ENCODE measurements at regions not wholly inside any gene's neighbourhood (a gene's known extent, or its start where the extent isn't known, plus 50 kb on each side); places are given as distances from the start of the nearest gene placed in this dataset.
"Not testable (repeated sequence)": the region's sequence is repeated elsewhere in the genome, so short reads cannot be mapped to it uniquely, and the experiment has no call there.

DNA sequence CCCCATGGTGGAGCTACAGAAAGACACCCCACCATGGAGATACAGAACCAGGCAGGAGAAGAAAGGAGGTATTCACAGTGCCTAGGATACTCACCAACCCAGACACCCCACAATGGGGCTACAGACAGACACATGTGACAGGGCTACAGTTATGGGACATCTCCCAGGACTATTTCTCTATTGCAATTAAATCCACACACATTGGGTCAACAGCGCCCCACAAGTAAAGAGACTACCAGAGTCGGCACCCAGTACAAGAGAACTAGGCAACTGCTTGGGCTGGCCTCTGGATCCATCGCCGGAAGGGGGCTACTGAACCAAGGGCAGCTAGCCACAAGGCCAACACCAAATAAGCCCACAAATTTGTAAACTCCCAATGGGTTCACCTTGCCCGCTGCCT, 310.1 kb upstream of the NCKAP5 start:
- H3K4me3 Mint-ChIP-seq = no peak overlapping the region
- no peak overlapping the region for H3K27ac Mint-ChIP-seq
- intact Hi-C loops (cut with micrococcal nuclease) = no loop called here
- no peaks in the 10 kb centered on the region for H3K4me1 Mint-ChIP-seq (ENCODE audit: low read depth)
- no peaks in the 10 kb centered on the region for H3K9me3 Mint-ChIP-seq
- H3K27me3 Mint-ChIP-seq = peaks cover 15% of the 10 kb centered on the region
- H3K36me3 Mint-ChIP-seq (ENCODE audit: low read depth) = no peaks in the 10 kb centered on the region

DNA sequence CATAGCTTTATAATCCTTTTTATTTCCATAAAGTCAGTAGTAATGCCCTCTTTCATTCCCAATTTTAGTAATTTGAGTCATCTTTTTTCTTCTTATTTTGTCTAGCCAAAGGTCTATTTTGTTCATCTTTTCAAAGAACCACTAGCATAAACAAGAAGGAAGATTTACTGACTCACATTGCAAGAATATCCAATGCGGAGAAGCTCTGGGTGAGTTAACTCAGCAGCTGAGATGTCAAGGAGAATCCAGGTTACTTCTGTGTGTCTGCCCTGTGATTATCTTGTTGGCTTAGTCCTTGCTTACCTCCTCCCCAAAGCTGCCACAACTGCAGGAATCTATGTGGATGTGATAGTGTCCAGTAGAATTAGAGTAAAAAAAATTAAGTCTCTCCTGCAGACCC, 311.4 kb upstream of the NCKAP5 start:
- peaks cover under 1% of the 10 kb centered on the region for H3K4me1 Mint-ChIP-seq (ENCODE audit: low read depth)
- peaks cover 15% of the 10 kb centered on the region for H3K27me3 Mint-ChIP-seq
- no peaks in the 10 kb centered on the region for H3K9me3 Mint-ChIP-seq
- intact Hi-C loops (cut with micrococcal nuclease) = no loop called here
- H3K27ac Mint-ChIP-seq = no peak overlapping the region
- no peaks in the 10 kb centered on the region for H3K36me3 Mint-ChIP-seq (ENCODE audit: low read depth)
- no peak overlapping the region for H3K4me3 Mint-ChIP-seq

DNA sequence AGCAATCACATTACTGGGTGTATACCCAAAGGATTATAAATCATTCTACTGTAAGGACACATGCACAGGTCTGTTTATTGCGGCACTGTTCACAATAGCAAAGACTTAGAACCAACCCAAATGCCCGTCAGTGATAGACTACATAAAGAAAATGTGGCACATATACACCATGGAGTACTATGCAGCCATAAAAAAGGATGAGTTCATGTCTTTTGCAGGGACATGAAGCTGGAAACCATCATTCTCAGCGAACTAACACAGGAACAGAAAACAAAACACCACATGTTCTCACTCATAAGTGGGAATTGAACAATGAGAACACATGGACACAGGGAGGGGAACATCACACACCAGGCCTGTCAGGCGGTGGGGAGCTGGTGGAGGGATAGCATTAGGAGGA, 313.9 kb upstream of the NCKAP5 start:
- H3K36me3 Mint-ChIP-seq (ENCODE audit: low read depth); intact Hi-C loops (cut with micrococcal nuclease); H3K4me1 Mint-ChIP-seq (ENCODE audit: low read depth); H3K9me3 Mint-ChIP-seq; H3K27ac Mint-ChIP-seq; H3K4me3 Mint-ChIP-seq: not testable (repeated sequence)
- peaks cover 14% of the 10 kb centered on the region for H3K27me3 Mint-ChIP-seq

DNA sequence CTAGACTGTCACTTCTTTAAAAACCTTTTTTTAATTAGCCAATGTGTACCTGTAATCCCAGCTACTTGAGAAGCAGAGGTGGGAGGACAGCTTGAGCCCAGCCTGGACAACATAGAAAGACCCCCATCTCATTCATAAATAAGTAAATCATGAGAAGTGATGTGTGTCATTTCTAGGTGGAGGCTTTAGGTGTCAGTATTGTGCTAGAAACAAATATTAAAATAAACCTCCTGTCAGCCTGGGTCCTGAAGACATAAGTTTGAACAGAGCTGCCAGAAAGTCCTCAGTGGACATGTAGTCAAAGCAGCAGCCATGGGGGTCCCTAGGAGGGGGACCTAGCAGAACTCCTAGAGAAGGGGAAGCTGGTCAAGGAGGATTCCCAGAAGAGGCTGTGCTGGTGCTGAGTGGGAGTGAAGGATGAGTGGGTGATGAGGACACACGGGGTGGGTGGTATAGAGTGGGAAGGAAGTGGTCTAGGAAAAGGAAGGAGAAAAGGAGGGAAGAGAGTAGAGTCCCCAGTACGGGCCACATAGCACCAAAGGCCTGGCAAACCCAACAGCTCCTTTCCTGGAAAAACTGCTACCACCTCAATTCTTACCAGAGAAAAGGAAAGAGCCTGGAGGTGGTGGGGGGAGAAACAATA, 316.6 kb upstream of the NCKAP5 start:
- Mint-ChIP-seq H3K36me3 (ENCODE audit: low read depth) (no peaks in the 10 kb centered on the region), H3K4me3 (no peak overlapping the region), H3K4me1 (ENCODE audit: low read depth) (peaks cover 5% of the 10 kb centered on the region), H3K9me3 (no peaks in the 10 kb centered on the region), H3K27ac (no peak overlapping the region), H3K27me3 (peaks cover 7% of the 10 kb centered on the region)
- intact Hi-C loops (cut with micrococcal nuclease) = loop anchor here (5.0 kb wide), 3 partner anchors 222 to 1012 kb away; no protein-coding TSS in a partner anchor

- H3K27me3 Mint-ChIP-seq = peaks cover 7% of the 10 kb centered on the region
- no peak overlapping the region for H3K4me3 Mint-ChIP-seq
- H3K9me3 Mint-ChIP-seq = no peaks in the 10 kb centered on the region
- no peaks in the 10 kb centered on the region for H3K36me3 Mint-ChIP-seq (ENCODE audit: low read depth)
- peaks cover 5% of the 10 kb centered on the region for H3K4me1 Mint-ChIP-seq (ENCODE audit: low read depth)
- intact Hi-C loops (cut with micrococcal nuclease) = loop anchor here (2.0 to 5.0 kb wide), 4 partner anchors 221 to 1011 kb away; no protein-coding TSS in a partner anchor
- no peak overlapping the region for H3K27ac Mint-ChIP-seq
Measured at GRCh38 chr2:133885847-133886246, 317.6 kb upstream of the NCKAP5 start.

- H3K36me3 Mint-ChIP-seq (ENCODE audit: low read depth) = no peaks in the 10 kb centered on the region
- peaks cover 2% of the 10 kb centered on the region for H3K27me3 Mint-ChIP-seq
- intact Hi-C loops (cut with micrococcal nuclease) = loop anchor here (2.0 to 5.0 kb wide), 4 partner anchors 220 to 1010 kb away; no protein-coding TSS in a partner anchor
- H3K4me3 Mint-ChIP-seq = no peak overlapping the region
- no peaks in the 10 kb centered on the region for H3K9me3 Mint-ChIP-seq
- H3K27ac Mint-ChIP-seq = no peak overlapping the region
- H3K4me1 Mint-ChIP-seq (ENCODE audit: low read depth) = peaks cover 5% of the 10 kb centered on the region
Measured at GRCh38 chr2:133886735-133887675, 318.7 kb upstream of the NCKAP5 start.

DNA sequence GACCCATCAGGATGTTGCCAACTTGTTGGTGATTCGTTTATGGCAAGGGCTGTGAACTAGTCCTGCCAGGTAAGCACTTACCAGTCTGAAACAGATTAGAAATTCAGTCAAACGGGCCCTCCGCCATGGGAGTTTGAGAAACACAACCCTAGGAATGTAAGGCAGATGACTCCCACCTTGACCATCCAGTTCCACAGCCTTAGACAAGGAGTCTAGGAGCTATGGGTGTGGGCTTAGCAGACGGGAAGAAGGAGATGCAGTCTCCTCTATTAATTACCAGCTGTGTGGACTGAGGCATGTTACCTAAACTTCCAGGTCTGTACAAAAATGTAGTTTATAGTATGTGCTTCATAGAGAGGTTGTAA, 319.4 kb upstream of the NCKAP5 start:
- Mint-ChIP-seq H3K4me3 (no peak overlapping the region), H3K4me1 (ENCODE audit: low read depth) (peaks cover 5% of the 10 kb centered on the region), H3K9me3 (no peaks in the 10 kb centered on the region), H3K27ac (no peak overlapping the region), H3K36me3 (ENCODE audit: low read depth) (no peaks in the 10 kb centered on the region), H3K27me3 (peaks cover 2% of the 10 kb centered on the region)
- intact Hi-C loops (cut with micrococcal nuclease) = loop anchor here (2.0 to 5.0 kb wide), 4 partner anchors 220 to 1010 kb away; no protein-coding TSS in a partner anchor

DNA sequence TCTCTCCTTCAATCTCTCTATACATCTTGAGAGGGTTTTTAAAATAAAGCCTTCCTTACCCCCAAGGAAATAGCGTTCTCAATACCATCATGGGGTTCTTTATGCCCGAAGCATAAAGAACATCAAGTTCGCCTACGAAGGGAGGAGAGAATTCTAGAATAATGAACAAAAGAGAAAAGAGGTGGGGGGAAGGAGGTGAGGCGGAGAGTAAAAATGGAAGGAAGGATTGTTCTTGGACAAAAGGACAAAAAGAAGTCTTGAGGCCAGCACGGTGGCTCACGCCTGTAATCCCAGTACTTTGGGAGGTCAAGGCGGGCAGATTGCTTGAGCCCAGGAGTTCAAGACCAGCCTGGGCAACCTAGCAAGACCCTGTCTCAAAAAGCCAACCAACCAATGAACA, 319.8 kb upstream of the NCKAP5 start:
- no peaks in the 10 kb centered on the region for H3K36me3 Mint-ChIP-seq (ENCODE audit: low read depth)
- H3K9me3 Mint-ChIP-seq = no peaks in the 10 kb centered on the region
- H3K4me1 Mint-ChIP-seq (ENCODE audit: low read depth) = peaks cover 5% of the 10 kb centered on the region

DNA sequence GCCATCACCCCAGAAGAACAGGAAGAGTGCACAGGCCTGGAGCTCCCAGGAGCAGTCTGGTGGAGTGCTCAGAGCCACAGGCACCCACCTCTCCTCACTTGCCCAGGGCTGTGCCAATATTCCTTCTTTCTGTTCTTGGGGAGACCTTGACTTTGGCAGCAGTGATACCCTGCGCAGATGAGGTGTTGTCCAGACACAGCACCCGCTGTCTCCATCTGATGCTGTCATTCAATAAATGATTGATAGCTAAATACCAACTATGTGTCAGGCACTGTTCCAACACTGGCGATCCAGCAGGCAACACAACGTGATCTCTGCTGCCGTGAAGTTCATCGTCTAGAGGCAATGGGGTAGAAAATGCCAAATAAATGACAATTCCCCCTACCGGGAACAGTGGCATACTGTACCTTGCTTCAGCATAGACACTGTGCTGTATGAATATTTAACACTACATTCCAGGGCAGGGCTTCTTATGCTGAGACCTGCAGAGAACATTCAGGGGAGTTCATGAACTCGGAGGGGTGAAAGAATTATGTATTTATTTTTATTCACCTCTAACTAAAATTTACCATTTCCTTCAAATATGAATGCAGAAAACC, 320.5 kb upstream of the NCKAP5 start:
- H3K36me3 Mint-ChIP-seq (ENCODE audit: low read depth) = no peaks in the 10 kb centered on the region
- H3K9me3 Mint-ChIP-seq = peaks cover 1% of the 10 kb centered on the region
- H3K4me1 Mint-ChIP-seq (ENCODE audit: low read depth) = peaks cover 5% of the 10 kb centered on the region
- no peak overlapping the region for H3K27ac Mint-ChIP-seq
- peaks cover 2% of the 10 kb centered on the region for H3K27me3 Mint-ChIP-seq
- no peak overlapping the region for H3K4me3 Mint-ChIP-seq
- intact Hi-C loops (cut with micrococcal nuclease) = loop anchor here (5.0 kb wide), 3 partner anchors 219 to 1009 kb away; no protein-coding TSS in a partner anchor

More for the DNA sequence above, 319.8 kb upstream of the NCKAP5 start:
- Mint-ChIP-seq H3K27ac (no peak overlapping the region), H3K4me3 (no peak overlapping the region), H3K27me3 (peaks cover 2% of the 10 kb centered on the region)
- intact Hi-C loops (cut with micrococcal nuclease) = loop anchor here (5.0 kb wide), 3 partner anchors 219 to 1009 kb away; no protein-coding TSS in a partner anchor

DNA sequence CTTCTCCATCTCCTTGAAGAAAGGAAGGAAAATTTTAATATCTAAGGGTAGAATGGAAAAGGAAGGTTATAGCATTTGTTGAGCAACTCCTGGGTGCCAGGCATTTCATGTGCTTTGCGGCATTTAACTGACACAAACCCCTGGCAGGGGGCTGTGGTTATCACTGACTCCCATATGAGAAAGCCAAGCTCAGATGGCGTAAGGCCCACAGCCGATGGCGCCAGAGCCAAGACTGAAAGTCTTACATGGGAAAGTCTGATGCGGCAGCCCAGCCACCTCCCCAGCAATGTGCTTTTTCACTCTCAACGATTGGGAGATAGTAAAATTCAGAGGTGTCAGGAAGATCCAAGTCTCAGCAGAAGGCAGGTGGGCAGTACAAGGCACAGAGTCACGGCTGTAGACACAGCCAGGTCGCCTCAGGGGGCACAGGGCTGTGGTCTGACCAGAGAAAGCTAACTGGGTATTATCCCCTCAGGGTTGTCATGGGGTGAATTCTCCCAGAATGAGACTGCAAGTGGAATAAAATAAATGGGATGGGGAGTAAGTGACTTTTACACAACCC, 324.2 kb upstream of the NCKAP5 start:
- H3K27ac Mint-ChIP-seq = no peak overlapping the region
- peaks cover 16% of the 10 kb centered on the region for H3K9me3 Mint-ChIP-seq
- no peaks in the 10 kb centered on the region for H3K36me3 Mint-ChIP-seq (ENCODE audit: low read depth)
- no peak overlapping the region for H3K4me3 Mint-ChIP-seq
- H3K27me3 Mint-ChIP-seq = no peaks in the 10 kb centered on the region
- intact Hi-C loops (cut with micrococcal nuclease) = no loop called here
- H3K4me1 Mint-ChIP-seq (ENCODE audit: low read depth) = no peaks in the 10 kb centered on the region

DNA sequence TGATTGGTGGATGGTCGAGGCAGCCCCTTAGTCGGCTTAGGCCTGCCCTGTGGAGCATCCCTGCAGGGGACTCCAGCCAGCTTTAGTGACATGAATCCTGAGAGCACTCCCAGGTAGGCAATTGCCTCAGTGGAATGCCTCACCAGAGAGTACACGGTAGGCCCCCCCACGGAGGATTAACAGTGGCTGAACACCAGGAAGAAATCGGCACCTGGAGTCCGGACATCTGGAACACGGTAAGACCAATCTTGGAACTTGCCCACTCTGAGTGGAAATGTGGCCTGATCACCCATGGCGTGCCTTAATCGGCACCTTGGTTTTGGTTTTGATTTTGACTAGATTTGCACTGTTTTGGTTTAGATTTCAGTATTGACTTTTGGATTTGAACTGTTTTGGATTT, 326.2 kb upstream of the NCKAP5 start:
- intact Hi-C loops (cut with micrococcal nuclease) = no loop called here
- Mint-ChIP-seq H3K27me3 (peaks cover 2% of the 10 kb centered on the region), H3K9me3 (peaks cover 16% of the 10 kb centered on the region), H3K36me3 (ENCODE audit: low read depth) (no peaks in the 10 kb centered on the region), H3K4me1 (ENCODE audit: low read depth) (no peaks in the 10 kb centered on the region), H3K4me3 (no peak overlapping the region), H3K27ac (no peak overlapping the region)

GRCh38 chr2:133897838-133898237, 329.6 kb upstream of the NCKAP5 start:
- H3K27ac Mint-ChIP-seq; H3K36me3 Mint-ChIP-seq (ENCODE audit: low read depth); H3K4me1 Mint-ChIP-seq (ENCODE audit: low read depth); intact Hi-C loops (cut with micrococcal nuclease); H3K4me3 Mint-ChIP-seq; H3K27me3 Mint-ChIP-seq: not testable (repeated sequence)
- peaks cover 16% of the 10 kb centered on the region for H3K9me3 Mint-ChIP-seq

DNA sequence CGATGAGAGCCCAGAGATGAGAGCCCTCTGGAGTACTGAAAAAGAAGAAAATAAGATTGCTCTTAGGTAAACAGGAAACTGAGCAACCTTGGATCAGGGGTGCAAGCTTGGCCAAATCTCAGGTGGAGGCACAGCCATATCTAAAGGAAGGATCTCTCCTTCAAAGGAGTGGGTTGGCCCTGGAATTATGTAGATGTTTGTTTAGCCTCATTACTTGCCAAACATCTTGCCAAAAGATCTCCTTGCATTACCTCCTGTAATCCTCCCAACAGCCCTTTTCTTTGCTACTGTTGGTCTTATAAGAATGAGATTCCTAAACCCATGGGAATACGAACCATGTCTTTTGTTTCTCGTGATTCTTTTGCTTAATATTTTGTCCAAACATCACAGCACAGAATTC, 332.6 kb upstream of the NCKAP5 start:
- intact Hi-C loops (cut with micrococcal nuclease) = no loop called here
- Mint-ChIP-seq H3K27me3 (peaks cover 2% of the 10 kb centered on the region), H3K4me3 (no peak overlapping the region), H3K27ac (no peak overlapping the region), H3K36me3 (ENCODE audit: low read depth) (no peaks in the 10 kb centered on the region), H3K4me1 (ENCODE audit: low read depth) (no peaks in the 10 kb centered on the region), H3K9me3 (no peaks in the 10 kb centered on the region)

DNA sequence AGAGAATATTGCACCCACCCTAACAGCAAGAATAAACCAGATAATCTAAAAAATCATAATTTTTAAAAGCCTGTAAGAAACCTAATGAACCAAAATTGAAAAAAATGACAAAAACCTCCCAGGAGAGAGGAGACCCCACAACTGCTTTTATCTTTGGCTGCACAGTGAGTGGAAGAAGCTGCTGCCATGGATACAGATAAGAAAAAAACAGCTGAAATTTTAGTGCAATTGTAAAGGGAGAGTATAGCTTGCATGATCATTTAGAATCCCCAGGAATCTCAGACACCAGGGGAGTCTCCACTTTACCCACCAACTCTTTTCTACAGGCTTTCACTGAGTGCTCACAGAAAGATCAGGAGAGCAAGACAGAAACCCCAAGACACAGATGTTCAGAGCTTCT, 338.1 kb upstream of the NCKAP5 start:
- no peaks in the 10 kb centered on the region for H3K4me1 Mint-ChIP-seq (ENCODE audit: low read depth)
- intact Hi-C loops (cut with micrococcal nuclease) = no loop called here
- H3K36me3 Mint-ChIP-seq (ENCODE audit: low read depth) = no peaks in the 10 kb centered on the region
- no peak overlapping the region for H3K4me3 Mint-ChIP-seq
- H3K27ac Mint-ChIP-seq = no peak overlapping the region
- H3K9me3 Mint-ChIP-seq = peaks cover 22% of the 10 kb centered on the region
- no peaks in the 10 kb centered on the region for H3K27me3 Mint-ChIP-seq
